SK-N-SH (cell line): ENCODE measurements at regions not wholly inside any gene's neighbourhood (a gene's known extent, or its start where the extent isn't known, plus 50 kb on each side); places are given as distances from the start of the nearest gene placed in this dataset.

Source experiments
- CTCF ChIP-seq: fragments of 200-600 bp; sonication (generic); IDR thresholded peaks from 2 replicates; pipeline ENCODE4 v1.6.1; 2017; ENCODE audit warnings: antibody characterized with exemption, mild to moderate bottlenecking, moderate library complexity
- GABPA ChIP-seq: IDR thresholded peaks from 2 replicates; pipeline ENCODE4 v1.4.0; 2012; ENCODE audit warnings: low read depth, mild to moderate bottlenecking
- POLR2AphosphoS5 ChIP-seq: IDR thresholded peaks from 2 replicates; pipeline ENCODE4 v1.6.1; 2012; ENCODE audit warnings: low read depth, low read length
- TAF1 ChIP-seq: IDR thresholded peaks from 2 replicates; pipeline ENCODE4 v1.6.1; 2012; ENCODE audit warnings: low read depth, mild to moderate bottlenecking, low read length, moderate library complexity, borderline replicate concordance
- ZBTB33 ChIP-seq: IDR thresholded peaks from 2 replicates; pipeline ENCODE4 v1.4.0; 2012; ENCODE audit warnings: low read depth, borderline replicate concordance
- TF ChIP-seq, protein P1 (sequence below): IDR thresholded peaks from 2 replicates; pipeline ENCODE4 v1.6.1; 2012; ENCODE audit warnings: mild to moderate bottlenecking, low read depth, low read length, moderate library complexity

DNA sequence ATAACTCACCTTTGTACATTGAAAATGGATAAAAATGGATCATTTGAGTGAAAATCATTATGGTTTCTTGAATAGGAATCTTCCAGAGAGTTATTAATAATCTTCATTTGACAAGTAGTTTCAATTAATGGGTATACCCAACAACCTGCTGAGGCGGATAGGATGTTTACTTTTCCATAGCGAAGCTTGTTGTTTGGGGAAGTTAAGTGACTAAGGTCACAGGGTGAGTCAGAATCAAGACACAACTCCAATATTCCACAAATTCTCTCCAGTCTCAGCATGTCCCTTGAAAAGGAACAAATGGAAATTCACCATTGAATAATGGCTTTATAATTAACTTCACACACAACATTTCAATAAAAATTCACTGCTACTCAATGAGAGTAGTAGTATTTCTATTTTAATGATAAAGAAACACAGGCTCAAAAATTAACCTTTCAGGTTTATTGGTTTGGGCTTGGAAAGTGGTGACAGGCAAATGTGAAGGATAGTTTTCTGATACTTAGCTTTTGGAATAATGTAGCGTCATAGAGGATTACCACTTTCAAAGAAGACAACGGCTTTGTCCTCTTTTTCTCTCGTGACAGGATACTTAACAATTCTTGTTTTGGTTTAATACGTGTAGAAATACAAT is 211.3 kb downstream of the GPD2 start:
- TF ChIP-seq POLR2AphosphoS5 = no peak
- no peak for TF ChIP-seq TAF1
- TF ChIP-seq GABPA = no peak
- TF ChIP-seq CTCF = no peak
- no peak for TF ChIP-seq ZBTB33
- TF ChIP-seq, protein P1, sequence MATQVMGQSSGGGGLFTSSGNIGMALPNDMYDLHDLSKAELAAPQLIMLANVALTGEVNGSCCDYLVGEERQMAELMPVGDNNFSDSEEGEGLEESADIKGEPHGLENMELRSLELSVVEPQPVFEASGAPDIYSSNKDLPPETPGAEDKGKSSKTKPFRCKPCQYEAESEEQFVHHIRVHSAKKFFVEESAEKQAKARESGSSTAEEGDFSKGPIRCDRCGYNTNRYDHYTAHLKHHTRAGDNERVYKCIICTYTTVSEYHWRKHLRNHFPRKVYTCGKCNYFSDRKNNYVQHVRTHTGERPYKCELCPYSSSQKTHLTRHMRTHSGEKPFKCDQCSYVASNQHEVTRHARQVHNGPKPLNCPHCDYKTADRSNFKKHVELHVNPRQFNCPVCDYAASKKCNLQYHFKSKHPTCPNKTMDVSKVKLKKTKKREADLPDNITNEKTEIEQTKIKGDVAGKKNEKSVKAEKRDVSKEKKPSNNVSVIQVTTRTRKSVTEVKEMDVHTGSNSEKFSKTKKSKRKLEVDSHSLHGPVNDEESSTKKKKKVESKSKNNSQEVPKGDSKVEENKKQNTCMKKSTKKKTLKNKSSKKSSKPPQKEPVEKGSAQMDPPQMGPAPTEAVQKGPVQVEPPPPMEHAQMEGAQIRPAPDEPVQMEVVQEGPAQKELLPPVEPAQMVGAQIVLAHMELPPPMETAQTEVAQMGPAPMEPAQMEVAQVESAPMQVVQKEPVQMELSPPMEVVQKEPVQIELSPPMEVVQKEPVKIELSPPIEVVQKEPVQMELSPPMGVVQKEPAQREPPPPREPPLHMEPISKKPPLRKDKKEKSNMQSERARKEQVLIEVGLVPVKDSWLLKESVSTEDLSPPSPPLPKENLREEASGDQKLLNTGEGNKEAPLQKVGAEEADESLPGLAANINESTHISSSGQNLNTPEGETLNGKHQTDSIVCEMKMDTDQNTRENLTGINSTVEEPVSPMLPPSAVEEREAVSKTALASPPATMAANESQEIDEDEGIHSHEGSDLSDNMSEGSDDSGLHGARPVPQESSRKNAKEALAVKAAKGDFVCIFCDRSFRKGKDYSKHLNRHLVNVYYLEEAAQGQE = no peak
